ENCODE measurements at regions not wholly inside any gene's neighbourhood (a gene's known extent, or its start where the extent isn't known, plus 50 kb on each side); places are given as distances from the start of the nearest gene placed in this dataset.

DNA sequence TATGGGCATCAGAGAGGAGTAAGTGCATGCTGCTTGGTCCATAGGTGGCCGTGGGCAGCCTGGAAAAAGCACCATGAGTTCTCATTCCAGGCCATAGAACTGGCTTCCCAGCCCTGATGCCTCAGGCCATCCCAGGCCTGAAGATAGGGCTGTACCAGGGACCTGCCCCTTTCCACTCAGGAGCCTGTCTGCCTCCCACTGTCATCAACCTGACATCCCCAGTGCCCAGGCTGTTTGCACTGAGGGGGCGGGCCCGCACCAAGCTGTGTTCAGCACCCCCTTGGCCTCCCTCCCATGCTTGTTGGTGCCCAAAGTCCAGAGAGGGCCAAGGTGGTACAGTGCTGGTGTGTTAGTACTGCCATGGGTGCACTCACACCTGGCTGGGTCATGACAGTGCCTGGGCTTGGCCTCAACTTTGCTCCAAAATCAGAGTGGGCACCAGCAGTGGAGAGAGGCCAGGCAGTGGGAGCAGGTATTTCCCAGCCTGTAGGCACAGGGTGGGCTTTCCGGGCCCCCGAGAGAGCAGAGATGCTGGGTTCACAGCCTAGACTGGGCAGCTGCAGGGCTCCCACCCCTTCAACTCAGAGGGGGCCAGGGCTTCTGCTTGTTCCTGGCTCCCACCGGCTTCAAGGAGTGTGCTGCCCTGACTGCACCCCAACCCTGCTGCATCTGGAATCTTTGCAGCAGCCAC lies 556.1 kb downstream of the SI start:
- no peak for DNase-seq (ENCODE audit: extremely low read depth, low read depth)
- H3K4me3 ChIP-seq (replicated peaks; ENCODE audit: low read depth, low read length): no peak overlapping the region
- TF ChIP-seq, protein P1, sequence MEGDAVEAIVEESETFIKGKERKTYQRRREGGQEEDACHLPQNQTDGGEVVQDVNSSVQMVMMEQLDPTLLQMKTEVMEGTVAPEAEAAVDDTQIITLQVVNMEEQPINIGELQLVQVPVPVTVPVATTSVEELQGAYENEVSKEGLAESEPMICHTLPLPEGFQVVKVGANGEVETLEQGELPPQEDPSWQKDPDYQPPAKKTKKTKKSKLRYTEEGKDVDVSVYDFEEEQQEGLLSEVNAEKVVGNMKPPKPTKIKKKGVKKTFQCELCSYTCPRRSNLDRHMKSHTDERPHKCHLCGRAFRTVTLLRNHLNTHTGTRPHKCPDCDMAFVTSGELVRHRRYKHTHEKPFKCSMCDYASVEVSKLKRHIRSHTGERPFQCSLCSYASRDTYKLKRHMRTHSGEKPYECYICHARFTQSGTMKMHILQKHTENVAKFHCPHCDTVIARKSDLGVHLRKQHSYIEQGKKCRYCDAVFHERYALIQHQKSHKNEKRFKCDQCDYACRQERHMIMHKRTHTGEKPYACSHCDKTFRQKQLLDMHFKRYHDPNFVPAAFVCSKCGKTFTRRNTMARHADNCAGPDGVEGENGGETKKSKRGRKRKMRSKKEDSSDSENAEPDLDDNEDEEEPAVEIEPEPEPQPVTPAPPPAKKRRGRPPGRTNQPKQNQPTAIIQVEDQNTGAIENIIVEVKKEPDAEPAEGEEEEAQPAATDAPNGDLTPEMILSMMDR (IDR thresholded peaks at IDR 0.05; ENCODE audit: low read depth, low read length, missing control alignments): no peak

DNA sequence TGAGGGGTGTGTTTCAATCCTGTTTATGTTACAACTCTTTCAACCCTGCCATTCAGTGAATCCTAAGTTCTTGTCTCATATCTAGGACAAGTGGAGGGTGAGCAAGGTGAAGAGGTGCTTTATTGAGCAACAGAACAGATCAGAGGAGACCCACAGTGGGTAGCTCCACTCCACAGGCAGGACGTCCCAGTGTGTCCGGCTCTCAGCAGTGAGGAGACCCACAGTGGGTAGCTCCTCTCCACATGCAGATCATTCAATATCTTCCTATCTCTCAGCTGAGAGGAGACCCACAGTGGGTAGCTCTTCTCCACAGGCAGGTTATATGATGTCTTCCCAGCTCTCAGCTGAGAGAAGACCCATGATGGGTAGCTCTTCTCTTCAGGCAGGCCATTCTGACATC lies 556.7 kb downstream of the SI start:
- TF ChIP-seq, protein P1 (IDR thresholded peaks at IDR 0.05; ENCODE audit: low read depth, low read length, missing control alignments): no peak
- no peak for DNase-seq (ENCODE audit: extremely low read depth, low read depth)

DNA sequence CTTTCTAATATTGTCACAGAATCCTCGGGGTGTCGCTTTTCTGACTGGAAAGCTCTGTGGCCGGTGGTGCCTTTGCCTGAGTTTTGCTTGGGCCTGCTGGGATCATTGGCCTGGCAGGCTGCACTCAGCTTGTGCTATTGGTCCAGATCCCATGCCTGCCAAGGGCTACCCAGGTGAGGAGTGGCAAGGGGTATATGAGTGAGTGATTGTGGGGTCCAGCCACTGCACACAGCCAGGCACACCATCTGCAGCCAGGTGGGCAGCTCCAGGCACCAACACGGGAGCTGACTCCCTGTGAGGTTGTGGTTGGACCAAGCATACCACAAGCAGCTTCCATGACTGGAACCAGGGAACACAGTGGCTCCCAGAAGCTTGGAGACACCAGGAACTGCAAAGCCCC lies 557.2 kb downstream of the SI start:
- no peak for DNase-seq (ENCODE audit: extremely low read depth, low read depth)
- TF ChIP-seq, protein P1 (IDR thresholded peaks at IDR 0.05; ENCODE audit: low read depth, low read length, missing control alignments): no peak
- no peak overlapping the region for H3K4me3 ChIP-seq (replicated peaks; ENCODE audit: low read depth, low read length)

More for the DNA sequence above, 556.7 kb downstream of the SI start:
- H3K4me3 ChIP-seq (replicated peaks; ENCODE audit: low read depth, low read length): no peak overlapping the region

DNA sequence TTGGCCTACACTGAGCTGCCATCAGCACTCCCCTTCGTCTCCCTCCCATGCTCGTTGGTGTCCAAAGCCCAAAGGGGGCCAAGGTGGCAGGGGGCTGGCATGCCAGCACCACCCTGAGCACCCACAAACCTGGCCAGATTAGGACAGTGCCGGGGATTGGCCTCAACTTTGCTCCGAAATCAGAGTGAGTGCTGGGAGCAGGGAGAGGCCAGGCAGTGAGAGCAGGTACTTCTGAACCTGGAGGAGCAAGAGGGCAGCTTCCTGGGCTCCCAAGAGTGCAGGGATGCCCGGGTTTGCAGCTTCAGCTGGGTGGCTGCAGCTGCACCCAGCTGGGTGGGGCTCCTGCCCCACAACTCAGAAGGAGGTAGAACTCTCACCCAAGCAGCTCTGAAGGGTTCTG lies 563.0 kb downstream of the SI start:
- no peak overlapping the region for H3K4me3 ChIP-seq (replicated peaks; ENCODE audit: low read depth, low read length)
- DNase-seq (ENCODE audit: extremely low read depth, low read depth): no peak
- TF ChIP-seq, protein P1 (IDR thresholded peaks at IDR 0.05; ENCODE audit: low read depth, low read length, missing control alignments): no peak

DNA sequence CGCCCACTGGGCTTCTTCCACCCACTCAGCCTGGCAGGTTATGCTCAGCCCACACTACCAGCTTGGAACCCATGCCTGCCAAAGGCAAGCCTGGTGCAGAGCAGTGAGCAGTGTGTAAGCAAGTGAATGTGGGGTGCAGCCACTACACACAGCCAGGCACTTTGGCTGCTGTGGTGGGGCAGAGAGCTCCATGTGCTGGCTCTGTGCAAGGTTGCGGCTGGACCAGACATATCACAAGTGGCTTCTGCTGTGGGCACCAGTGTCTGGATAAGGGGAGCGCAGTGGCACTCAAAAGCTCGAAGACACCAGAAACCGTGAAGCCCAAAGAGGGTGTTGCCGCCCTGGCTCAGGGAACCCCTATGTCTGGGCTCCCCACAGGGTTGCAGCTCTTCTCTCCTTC lies 563.7 kb downstream of the SI start:
- TF ChIP-seq, protein P1 (IDR thresholded peaks at IDR 0.05; ENCODE audit: low read depth, low read length, missing control alignments): no peak
- DNase-seq (ENCODE audit: extremely low read depth, low read depth): no peak
- H3K4me3 ChIP-seq (replicated peaks; ENCODE audit: low read depth, low read length): no peak overlapping the region

DNA sequence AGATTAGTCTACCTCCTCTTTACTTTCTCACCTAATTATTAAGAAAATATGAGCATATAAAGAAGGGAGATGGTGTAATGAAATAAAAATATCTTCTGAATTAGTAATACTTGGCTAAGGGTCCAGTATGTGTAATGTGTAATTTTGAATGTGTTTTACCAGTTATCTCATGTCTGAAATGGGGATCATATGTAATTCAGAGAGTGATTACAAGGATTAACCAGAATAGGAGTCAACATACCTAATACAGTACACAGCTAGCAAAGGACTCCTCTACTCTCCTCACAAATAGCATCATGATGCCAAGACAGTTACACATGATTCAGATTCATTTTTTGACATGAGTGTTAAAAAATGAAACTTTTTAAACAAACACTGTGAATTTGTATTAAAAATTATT lies 570.4 kb downstream of the SI start:
- DNase-seq (ENCODE audit: extremely low read depth, low read depth): no peak
- H3K4me3 ChIP-seq (replicated peaks; ENCODE audit: low read depth, low read length): no peak overlapping the region
- TF ChIP-seq, protein P1 (IDR thresholded peaks at IDR 0.05; ENCODE audit: low read depth, low read length, missing control alignments): no peak

DNA sequence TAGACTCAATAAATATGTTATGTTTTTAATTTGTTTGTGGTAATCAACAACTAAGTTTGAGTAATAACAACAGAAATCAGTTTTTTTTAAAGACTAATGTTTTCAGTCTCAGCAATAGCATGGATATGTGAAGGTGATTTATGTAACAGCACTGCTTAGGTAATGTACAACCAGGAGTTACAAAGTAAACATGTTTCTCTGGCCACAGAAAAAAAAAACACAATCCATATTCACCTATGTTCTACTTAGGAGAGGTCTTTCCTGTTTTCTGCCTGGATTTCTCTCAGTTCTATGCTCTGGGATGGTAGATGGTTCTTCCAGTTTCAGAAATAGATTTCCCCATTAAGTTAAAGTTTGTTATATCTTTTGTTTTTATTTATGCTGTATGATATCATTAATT lies 579.4 kb downstream of the SI start:
- TF ChIP-seq, protein P1 (IDR thresholded peaks at IDR 0.05; ENCODE audit: low read depth, low read length, missing control alignments): no peak
- no peak for DNase-seq (ENCODE audit: extremely low read depth, low read depth)

More for the DNA sequence above, 579.4 kb downstream of the SI start:
- no peak overlapping the region for H3K4me3 ChIP-seq (replicated peaks; ENCODE audit: low read depth, low read length)

Data from HFF-Myc (cell line).